ENCODE measurements at regions not wholly inside any gene's neighbourhood (a gene's known extent, or its start where the extent isn't known, plus 50 kb on each side); places are given as distances from the start of the nearest gene placed in this dataset.
A peak's percentile ranks its signal among the peaks of the same experiment; 100 is the strongest.

DNA sequence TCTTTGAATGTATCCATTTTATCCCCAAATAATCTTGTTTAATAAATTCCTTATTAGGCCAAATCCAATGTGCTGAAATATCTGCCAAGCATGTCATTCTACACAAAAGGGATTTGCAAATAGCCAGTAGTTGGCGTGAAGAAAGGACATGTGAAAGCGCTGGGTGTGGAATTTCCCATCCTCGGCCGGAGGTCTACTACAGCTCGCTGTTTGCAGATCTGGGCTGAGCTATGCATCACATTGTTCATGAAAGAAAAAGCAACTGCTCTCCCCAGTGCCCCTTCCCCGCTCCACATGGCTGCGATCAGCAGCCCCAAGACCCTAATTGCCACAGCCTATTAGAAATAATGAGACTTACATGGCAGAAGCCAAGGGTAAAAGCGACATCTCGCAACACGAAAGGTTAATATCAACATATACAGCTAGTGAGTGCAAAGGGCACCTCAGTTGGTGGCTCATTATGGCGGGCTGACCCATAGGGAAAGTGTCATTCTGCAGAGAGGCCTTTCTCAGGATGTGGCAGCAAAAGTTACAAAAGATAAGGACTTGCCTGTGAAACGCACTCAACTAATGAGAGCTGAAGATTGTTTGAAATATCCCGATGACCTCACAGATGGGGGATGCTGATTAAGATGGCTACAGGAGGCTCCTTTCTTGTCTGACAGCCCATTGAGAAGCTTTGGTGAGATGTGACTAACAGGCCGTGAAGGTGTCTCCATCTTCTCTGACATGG, 126.9 kb upstream of the CYP1B1 start:
- DNase-seq, result no peak

DNA sequence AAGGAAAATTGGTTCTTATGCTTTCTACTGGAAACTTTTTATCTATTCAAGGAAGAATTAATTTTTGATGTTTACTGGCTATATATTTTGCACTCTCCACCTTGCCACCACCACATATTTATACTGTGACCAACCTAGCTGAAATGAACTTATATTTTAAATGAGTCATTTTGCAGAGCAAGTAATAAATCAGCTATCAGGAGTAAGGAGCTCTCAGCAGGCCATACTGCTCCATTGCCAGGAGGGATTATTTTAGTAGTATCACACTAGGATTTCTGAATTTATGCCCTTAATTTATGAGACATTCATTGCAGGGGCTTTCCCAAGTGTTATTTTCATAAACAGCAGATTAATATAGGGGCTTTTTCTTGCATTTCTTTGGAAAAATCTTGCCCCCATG, 125.8 kb upstream of the CYP1B1 start:
- DNase-seq, result no peak

DNA sequence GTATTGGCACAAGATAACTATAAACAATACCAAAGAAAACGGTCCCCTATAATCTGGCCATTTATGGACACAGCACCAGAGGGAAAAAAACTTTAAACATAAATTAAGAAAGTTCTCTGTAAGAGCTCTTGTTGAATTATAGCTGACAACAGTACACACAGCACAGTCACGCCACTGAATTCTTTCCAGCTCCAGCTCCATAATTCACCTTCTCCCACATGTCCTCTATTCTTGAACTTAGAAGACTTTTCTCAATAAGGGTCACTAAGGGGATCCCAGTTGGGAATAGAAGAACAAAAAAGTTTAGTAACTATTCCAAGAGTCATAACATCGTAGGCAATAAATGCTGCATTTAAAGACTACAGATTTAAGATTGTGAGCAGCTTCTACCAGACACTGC, 124.6 kb upstream of the CYP1B1 start:
- DNase-seq, result no peak

DNA sequence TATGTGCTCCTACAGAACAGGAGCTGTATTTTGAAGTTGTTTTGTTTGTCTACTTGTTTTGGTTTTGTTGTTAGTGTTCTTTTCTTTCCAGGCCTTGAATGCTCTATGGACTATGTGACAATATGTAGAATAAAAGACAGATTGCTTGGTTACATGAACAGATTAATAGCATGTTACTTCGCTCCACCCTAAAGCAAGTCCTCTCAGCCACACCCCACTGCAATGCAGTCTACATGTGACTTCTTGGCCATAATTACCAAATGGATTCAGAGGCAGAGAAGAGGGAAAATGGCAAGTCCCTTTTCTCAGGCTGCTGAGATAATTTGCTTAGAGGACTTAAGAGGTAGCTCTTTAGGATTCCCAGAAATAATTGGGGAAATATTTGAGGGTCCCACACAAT, 123.2 kb upstream of the CYP1B1 start:
- no peak for DNase-seq

DNA sequence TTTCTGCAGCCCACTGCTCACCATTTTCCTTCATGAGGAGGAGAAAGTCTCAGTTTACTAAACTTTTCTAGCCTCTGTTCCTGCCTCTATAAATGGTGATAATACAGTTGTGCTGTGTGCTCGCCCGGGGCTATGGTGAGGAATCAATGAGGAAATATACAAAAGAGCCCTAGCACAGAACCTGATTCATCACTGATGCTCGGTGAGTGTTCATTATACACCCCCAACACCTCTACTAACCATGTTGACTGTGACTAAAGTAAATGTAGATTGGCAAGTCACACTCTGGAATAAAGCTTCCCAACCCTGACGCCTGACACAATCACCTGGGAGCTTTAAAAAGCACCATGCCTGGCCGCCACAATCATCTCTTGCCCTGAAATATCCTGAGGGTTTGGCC, 118.8 kb upstream of the CYP1B1 start:
- DNase-seq, result no peak

DNA sequence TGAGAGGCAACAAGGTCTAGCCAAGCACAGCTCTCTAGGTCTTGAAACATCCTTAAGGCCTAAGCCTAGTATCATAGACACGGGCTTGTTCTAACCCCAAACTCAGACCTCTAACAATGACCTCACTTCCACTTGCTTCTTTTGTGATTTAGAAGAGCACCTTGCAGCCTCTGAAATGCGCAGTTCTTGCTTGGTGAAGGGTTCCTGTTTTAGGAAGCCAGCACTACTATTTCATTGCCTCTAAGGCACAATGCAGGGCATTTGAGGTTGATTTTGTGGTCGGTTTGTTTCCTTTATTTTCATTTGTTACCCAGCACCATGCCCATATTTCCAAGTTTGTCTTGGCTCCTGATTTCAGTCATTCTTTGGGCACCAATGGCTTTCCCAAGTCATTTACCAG, 117.0 kb upstream of the CYP1B1 start:
- no peak for DNase-seq

DNA sequence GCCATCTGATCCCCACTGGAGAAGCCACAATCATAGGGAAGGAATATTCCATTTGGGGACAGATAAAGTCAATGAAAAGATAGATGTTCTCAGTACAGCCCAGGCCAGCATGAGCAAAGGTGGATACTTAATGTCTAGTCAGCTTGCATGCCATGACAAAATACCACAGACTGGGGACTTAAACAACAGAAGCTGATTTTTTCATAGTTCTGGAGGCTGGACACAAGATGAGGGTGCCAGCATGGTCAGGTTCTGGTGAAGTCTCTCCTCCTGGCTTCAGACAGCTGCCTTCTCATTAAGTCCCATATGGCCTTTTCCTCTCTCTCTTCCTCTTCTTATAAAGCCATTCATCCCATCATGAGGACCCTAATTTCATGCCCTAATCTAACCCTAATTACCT, 116.1 kb upstream of the CYP1B1 start:
- no peak for DNase-seq

DNA sequence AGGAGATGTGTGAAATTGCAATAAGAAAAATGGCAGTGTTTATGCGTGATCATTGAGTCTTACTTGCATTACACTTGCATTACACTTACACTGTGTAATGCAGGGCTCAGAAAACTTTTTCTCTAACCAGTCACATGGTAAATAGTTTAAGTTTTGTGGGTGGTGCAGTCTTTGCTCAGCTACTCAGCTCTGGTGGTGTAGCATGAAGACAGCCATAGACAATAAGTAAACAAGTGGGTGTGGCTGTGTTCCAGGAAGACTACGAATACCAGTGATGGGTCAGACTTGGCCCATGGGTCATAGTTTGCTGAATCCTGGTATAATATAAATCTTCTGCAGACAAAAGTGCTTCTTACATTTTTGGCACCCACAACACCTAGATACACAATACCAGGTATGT, 115.6 kb upstream of the CYP1B1 start:
- no peak for DNase-seq

DNA sequence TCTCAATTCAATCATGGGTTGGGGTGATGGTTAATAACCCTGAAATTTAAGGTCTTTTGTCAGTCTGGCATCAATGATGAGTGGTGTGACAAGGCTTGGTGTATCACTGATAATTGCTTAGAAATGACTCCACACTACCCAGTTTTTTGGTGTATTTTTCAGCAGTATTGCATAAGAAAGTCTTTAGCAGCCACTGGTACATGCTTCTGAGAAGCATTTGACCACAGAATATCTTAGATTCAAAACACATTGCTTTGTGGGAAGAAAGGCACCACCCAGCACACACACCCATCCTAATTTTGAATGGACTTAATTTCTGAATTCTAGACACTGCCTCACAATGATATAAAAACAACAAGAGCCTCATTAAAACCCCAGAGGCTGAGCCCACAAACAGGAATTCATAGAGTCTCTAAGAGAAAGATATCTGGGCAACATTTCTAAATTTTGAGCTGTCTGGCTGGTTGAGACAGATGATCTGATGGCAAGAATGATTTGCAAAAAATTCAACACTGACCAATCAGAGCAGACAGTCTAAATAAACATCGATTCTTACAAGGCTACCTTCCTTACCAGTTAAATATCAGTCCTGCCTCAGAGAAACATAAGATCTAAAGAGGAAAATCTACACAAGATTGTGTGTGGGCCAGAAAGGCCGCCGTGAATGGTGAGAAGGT, 114.7 kb upstream of the CYP1B1 start:
- DNase-seq, result no peak

DNA sequence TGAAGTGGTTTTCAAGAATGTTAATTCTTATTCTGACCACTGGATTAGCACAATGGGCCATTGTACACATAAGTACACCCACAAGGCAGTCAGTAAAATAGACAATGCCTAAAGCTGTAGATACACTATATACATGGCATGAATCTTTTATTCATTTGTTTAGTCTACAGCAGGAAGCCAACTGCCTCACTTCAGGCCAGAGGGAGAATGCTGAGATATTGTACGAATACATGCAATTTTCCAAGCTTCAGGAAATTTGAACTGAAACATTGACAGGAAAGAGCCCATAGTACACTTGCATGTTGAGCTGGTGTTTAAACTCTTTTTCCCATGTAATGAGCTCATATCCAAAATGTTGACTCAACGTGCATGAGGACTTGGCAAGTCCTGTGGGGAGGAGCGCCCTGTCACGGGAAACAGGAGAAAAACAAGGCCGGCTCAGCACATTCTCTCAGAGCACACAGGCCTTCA, 111.6 kb upstream of the CYP1B1 start:
- no peak for DNase-seq

DNA sequence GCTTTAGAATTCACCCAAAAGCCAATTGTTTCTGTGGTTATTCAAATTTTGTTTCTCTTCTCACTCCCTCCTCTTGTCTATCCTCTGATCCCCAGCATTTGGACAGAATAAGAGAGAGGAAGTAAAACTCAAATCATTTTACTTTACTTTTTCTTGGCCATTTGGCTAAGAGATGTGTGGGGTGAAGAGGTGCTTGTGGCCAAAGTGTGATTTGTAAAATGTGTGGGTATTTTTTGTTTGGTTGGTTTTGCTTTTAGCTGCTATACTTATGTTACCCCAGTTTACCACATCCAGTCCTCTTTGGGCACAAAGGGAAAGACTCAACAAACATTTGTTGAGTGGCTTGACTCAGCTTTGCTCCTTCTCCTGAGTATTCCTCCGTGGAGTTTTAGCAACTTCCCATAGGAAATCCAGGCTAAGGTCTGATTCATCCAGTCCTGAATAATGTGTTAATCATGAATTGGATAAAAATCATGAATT, 109.1 kb upstream of the CYP1B1 start:
- no peak for DNase-seq

DNA sequence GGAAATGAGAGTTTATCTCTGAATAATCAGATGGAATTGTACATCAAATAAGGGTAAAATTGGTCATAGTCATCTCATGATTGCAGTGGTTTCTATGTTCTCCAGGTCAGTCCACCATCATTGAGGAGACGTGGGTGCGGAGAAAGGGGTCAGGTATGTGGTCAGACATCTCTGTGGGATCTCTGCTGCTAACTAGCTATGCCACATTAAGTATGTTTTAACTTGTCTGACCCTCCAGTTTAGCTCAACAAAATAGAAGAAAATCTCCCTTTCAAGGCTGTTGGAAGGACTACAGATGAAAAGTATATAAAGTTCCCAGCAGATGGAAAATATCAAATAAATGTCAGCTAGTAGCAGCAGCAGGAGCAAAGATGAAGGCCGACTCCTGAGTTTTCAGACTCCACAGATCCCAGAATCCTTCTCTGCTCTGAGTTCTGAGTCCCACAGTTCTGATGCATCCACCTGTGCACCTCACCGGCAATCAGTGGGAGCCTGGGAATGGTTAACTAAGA, 106.6 kb upstream of the CYP1B1 start:
- DNase-seq, result no peak

DNA sequence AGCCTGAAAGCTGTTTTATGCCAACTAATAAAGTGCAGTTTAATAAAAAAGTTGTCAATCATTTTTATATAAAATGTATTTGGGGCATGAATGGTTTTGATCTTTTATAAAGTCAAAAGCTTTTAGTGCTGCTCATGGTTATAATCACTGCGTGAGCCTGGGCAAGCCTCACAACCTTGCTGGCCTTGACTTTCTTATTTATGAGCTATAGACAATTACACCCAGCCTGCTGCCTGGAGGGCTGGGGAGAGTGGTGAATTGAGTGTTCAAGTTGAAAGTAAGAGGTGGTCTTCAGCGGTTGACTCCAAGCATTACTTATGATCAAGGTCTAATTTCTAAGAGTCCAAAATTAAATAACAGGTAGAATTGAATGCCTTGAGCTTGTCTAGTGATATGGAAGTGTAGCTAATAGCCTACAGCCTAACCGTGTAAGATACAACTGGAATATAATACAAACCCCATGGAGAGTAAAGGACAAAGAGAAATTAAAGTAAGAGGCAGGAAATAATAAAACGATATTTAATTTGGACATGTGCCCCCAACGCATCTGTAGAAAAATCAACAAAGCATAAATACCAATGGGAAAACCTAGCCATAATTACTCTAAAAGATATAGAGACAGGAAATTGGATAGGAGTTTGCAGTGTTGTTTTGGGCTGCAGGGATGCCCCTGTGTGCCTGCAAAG, 106.0 kb upstream of the CYP1B1 start:
- no peak for DNase-seq

DNA sequence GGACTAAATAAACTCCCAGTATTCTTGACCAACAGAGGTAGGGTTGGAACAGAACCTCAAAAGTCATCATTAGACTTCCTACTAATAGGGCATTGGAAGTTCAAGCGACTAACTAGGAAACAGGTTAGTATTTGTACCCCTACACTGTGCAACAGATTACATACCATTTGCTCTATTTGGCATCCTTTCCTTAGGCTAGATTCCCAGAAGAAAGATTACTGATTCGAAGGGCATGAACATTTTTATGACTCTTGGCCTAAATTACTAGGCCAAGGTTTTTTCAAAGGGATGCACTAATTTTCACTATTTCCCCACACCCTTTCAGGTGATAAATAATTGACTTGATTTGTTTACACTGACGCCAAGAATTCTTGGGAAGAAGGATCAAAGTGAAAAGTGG, 104.8 kb upstream of the CYP1B1 start:
- DNase-seq, result no peak

DNA sequence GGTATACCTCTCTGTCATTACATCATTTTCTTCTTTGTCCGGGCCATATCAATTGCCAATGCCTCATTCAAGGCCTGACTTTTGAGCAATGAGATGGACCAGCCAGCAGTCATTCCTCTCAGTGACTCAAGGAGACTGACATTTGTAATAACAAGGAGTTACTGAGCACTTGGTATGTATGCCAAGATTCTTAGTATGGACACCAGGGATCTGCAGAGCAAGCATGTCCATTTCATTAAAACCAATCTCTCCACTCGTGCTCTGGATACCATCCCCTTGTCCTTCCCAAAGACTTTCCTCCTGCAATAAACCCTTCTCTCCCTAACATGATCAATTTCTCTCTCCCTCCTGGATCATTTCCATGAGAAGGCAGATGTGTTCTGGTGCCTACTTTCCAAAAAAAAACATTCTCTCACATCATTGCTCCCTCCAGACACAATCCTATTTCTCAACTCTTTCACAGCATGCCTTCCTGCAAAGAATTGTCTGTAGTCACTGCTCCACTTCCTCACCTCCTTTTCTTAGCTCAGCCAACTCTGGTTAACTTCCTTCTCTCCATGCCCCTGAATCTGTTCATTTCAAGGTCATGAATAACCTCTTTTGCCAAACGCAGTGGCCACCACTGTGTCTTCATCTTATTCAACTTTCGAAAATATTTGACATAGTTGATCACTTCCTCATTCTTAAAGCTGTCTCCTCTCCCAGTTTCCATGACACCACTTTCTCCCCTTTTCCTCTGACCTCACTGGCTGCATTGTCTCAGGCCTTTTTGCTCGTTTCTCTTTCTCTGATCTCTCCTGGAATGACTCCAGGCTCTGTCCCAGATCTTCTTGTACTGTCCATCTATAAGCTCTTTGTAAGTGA, 102.8 kb upstream of the CYP1B1 start:
- peak in 1 of 2 donors; percentile 4 for DNase-seq

DNA sequence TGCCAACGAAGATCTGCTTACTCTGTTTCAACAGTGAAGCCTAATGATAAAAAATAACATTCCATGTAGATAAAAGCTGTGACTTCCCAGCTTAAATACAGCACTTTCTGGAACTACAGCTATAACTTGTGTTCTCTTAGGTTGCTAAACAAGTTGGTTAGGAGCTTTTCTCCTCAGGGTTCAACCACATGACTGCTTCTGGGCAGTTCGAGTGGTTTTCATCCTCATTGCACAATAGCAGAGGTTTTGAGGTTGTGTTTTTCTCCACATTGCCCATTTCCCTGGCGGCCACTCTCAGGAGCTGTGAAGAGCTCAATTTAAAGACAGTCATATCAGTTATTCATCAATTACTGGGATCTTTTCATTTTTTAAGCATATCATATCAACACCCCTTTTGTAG, 102.2 kb upstream of the CYP1B1 start:
- no peak for DNase-seq

DNA sequence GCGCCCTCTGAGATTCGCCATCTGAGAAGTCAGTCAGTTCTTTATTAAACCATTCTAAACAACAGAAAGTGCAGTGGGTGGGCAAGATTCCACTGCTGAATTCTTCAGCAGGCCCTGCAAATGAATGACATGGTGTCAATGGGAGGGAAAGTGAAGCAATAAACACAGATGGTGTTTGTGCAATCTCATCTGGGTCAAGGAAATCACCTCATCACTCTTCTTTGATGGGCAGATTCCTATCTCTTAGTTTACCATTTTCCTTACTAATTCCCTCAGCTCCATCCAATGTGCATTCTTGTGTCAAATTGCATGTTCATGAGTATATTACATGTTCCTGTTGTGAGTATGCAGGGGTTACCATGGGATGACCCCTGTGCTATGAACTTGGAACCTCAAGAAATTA, 100.7 kb upstream of the CYP1B1 start:
- no peak for DNase-seq

DNA sequence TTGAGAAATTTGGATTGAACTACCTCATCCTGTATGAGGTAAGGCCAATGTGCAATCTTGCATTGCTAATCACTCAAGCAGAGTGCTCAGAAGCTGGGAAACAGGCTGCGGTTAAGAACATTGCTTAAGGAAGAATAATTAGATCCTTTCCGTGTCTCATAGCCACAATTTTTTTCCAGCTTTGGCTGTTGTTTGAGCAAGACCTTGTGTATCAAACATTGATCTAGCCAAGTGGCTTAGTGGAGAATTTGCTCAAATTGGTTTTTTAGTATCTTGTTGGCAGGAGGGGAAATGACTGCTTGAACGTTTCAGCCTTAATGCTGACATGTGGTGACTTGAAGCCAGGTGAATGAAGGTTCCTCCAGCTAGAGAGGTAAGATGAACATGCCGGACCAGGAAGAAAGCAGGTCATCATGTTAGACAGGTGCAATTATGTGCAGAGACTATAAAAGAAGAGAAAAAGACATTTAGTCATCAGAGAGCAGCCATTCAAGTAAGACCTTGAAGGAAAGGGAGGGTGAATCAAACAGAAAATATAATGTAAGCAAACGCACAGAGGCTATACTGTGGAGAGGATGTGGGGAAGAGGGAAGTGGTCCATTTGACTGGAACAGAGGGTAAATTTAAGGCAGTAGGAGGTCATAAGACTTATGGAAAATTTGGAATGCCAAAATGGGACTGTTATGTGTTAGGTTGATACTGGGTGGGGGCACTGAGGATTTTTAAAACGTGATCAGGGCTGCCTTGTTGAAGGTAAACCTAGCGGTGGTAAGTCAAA, 98.9 kb upstream of the CYP1B1 start:
- no peak for DNase-seq

DNA sequence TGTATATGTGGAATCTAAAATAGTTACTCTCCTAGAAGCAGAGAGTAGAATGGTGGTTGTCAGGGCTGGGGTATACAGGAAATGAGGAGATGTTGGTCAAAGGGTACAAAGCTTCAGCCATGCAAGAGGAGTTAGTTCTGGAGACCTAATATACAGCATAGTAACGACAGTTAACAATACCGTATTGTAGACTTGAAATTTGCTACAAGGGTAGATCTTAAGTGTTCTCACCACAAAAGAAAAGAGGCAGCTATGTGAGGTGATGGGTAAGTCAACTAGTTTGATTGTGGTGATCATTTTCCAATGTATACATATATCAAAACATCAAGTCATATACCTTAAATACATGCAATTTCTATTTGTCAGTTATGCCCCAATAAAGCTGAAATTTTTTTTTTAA, 98.2 kb upstream of the CYP1B1 start:
- DNase-seq, result no peak

DNA sequence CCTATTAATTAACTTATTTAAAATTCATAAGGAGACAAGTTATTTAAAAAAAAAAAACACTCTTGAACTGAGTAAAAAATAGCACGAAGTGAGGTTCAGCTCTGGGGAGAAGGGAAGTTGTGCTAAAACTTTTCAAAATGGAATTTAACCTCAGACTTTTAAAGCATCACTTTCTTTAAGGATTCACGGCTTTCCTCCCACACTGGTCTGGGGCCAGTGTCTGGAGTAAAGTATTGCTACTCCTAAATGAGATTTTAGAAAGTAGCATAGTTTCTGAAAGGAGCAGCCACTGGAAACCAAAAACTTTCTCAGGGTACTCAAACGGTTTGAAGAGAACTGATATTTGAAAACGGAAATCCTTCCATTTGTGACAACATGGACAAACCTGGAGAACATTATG, 97.7 kb upstream of the CYP1B1 start:
- DNase-seq, result no peak

DNA sequence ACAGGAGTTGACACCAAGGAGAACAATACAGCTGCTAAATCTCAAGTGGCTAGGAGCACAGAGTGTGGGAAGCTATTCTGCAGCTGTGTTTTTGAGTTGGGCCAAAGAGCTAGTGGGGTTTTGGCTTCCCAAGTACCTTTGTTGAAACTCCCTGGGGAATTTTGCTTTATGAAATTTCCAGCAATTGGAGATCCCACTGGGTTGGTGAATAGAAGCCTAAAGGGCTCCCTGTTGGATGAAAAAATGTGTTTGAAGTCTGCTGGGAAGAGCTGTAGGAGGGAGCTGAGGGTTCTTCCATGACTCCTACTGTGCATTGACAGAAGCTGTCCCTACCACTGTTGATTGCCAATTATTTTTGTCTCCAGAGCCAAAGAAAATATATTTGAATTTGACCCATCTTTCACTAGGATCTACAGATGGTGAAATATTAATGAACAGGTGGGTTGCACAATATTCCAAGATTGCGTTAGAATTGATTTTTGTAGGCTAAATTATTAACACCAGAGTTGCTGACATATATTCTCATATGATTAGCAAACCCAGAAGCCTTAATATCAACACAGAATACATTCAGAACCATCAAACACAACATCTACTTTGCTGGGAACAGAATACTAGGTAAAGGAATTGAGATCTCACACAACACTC, 95.4 kb upstream of the CYP1B1 start:
- no peak for DNase-seq

Data from CD4-positive, alpha-beta T cell treated with Interferon alpha-2 for 1 hour (primary cell).